Activated CD8-positive, alpha-beta T cell treated with anti-CD3 and anti-CD28 coated beads for 36 hours (primary cell): ENCODE measurements at regions not wholly inside any gene's neighbourhood (a gene's known extent, or its start where the extent isn't known, plus 50 kb on each side); places are given as distances from the start of the nearest gene placed in this dataset.

Experiments used
- ATAC-seq: fragments of 200-7000 bp; cut with Tn5 transposase; one replicate; pipeline ENCODE4 v1.10.0; 2021; ENCODE audit warnings: mild to moderate bottlenecking, moderate library complexity
- CTCF ChIA-PET: fragments of 350-600 bp; sonication (Branson Sonifier 250); formaldehyde crosslinking; loops from one replicate; lab custom pipeline; 2021; ENCODE audit warnings: antibody characterized with exemption; lab: Charles Lee
- POLR2A ChIA-PET: fragments of 350-600 bp; sonication (Branson Sonifier 250); formaldehyde crosslinking; loops from one replicate; lab custom pipeline; 2021; ENCODE audit warnings: antibody characterized with exemption; lab: Charles Lee
- DNase-seq: peaks from one replicate; pipeline ENCODE4 v3.0.0-alpha.2; 2020
- H3K27ac Mint-ChIP-seq: one replicate; pipeline ENCODE4 v1.8.0; 2021; ENCODE audit warnings: mild to moderate bottlenecking, mixed read lengths
- H3K27me3 Mint-ChIP-seq: one replicate; pipeline ENCODE4 v1.8.0; 2021; ENCODE audit warnings: mixed read lengths
- H3K36me3 Mint-ChIP-seq: one replicate; pipeline ENCODE4 v1.8.0; 2021; ENCODE audit warnings: low read depth, mixed read lengths
- H3K4me1 Mint-ChIP-seq: one replicate; pipeline ENCODE4 v1.8.0; 2021; ENCODE audit warnings: low read depth, mixed read lengths
- H3K4me3 Mint-ChIP-seq: one replicate; pipeline ENCODE4 v1.8.0; 2021; ENCODE audit warnings: mild to moderate bottlenecking, moderate library complexity, mixed read lengths
- H3K9me3 Mint-ChIP-seq: one replicate; pipeline ENCODE4 v1.8.0; 2021; ENCODE audit warnings: mixed read lengths
- intact Hi-C: fragments of 100-400 bp; cut with micrococcal nuclease; formaldehyde crosslinking; loops from one replicate; pipeline ENCODE4 v1.10.0; 2022
- TF ChIP-seq, protein P1 (sequence below): fragments of 200-600 bp; IDR thresholded peaks from one replicate; pipeline ENCODE4 v1.8.0; 2022; ENCODE audit warnings: antibody characterized with exemption, mild to moderate bottlenecking

DNA sequence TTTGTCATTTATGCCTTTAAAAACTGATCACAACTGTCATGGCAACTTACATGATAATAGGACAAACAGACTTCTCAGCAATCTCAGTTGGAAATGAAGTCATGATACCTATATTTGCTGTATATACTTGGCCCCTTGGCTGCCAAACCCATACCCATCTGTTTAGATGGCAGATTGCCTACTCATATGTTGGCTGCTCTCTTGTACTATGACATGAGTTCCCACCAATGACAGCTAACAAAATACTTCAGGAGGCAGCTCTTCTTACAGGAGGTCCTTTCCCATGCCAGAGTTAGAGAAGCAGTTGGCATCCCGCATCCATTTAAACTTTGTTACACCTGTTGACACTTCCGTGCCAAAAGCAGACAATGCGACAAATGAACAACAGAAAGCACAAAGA lies 603.1 kb upstream of the ADGRL2 start:
- Mint-ChIP-seq H3K4me1 (no peaks in the 10 kb centered on the region), H3K27ac (no peak overlapping the region)
- no peak for ATAC-seq

DNA sequence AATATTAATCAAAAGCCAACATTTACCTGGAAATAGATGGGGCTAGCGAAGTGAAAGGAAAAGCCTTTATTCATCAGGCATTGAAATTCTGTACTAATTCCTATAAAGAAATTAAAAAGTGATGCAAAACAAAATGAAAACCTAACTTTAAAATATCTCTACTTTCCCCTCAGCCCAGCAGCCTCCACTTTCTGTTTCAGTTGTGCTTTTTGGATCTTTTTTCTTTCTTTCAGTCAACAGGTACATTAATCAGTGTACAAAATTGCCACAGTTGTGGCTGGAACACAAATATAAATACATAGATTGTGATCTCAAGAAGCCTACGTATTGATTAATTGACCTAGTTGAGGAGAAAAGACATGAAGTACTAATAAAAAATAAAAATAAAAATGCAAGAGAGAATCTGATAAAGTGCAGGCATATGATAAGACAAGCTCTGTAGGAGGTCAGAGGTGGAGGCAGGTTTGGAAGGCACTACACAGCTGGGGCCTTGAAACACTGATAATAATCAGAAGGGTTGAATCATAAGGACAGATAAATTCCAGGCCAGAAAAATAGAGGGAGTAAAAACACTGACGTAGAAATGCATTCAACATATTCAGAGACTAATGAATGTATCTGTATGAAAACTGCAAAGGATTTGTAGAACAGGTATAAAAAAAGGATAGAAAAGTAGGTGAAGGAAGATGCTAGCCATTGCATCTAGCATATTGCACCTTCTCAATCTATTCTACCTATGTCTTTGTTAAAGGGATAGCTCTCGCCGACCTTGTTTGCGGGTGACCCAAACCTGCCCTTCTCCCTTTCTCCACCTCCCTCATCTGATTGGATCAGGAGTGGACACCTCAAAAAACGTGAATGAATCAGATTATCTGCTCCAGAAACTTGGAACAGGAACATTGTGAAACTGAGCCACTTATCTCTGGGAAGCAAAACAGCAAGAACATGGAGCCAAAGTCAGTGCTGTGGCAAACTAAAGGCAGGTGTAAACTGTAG lies 607.8 kb upstream of the ADGRL2 start:
- ATAC-seq (no peak), DNase-seq (no peak)
- CTCF ChIA-PET = no interaction called here
- no peak overlapping the region for H3K27ac Mint-ChIP-seq
- intact Hi-C loops = no loop called here
- TF ChIP-seq, protein P1, sequence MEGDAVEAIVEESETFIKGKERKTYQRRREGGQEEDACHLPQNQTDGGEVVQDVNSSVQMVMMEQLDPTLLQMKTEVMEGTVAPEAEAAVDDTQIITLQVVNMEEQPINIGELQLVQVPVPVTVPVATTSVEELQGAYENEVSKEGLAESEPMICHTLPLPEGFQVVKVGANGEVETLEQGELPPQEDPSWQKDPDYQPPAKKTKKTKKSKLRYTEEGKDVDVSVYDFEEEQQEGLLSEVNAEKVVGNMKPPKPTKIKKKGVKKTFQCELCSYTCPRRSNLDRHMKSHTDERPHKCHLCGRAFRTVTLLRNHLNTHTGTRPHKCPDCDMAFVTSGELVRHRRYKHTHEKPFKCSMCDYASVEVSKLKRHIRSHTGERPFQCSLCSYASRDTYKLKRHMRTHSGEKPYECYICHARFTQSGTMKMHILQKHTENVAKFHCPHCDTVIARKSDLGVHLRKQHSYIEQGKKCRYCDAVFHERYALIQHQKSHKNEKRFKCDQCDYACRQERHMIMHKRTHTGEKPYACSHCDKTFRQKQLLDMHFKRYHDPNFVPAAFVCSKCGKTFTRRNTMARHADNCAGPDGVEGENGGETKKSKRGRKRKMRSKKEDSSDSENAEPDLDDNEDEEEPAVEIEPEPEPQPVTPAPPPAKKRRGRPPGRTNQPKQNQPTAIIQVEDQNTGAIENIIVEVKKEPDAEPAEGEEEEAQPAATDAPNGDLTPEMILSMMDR = no peak
- no peaks in the 10 kb centered on the region for H3K36me3 Mint-ChIP-seq
- H3K4me3 Mint-ChIP-seq = no peak overlapping the region
- no peaks in the 10 kb centered on the region for H3K4me1 Mint-ChIP-seq
- no peaks in the 10 kb centered on the region for H3K27me3 Mint-ChIP-seq
- H3K9me3 Mint-ChIP-seq = peaks cover 2% of the 10 kb centered on the region
- POLR2A ChIA-PET = no interaction called here

More for the DNA sequence above, 603.1 kb upstream of the ADGRL2 start:
- Mint-ChIP-seq H3K27me3 (no peaks in the 10 kb centered on the region), H3K4me3 (no peak overlapping the region), H3K36me3 (no peaks in the 10 kb centered on the region), H3K9me3 (peaks cover 6% of the 10 kb centered on the region)
- no peak for DNase-seq
- intact Hi-C loops = no loop called here
- ChIA-PET CTCF (no interaction called here), POLR2A (no interaction called here)
- TF ChIP-seq, protein P1 = no peak

DNA sequence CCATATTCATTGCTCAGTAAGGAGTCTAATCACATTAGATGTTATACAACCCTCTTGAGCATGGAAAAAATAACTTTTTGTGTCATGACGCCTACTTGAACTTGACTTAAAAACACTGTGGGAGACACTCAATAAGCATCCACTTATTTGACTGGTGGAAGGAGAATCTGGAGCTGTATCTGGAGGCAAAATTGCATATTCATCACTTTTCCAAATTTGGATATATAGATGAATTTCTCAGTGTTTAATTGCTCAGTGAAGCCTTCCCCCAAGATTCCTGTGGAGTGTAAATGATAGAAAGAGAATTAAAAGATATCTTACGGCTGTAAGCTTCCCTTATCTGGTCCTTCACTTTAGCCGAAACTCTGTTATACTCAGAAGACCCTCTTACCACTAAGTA lies 610.7 kb upstream of the ADGRL2 start:
- POLR2A ChIA-PET = no interaction called here
- peaks cover 4% of the 10 kb centered on the region for H3K9me3 Mint-ChIP-seq
- H3K27ac Mint-ChIP-seq = no peak overlapping the region
- H3K4me1 Mint-ChIP-seq = no peaks in the 10 kb centered on the region
- no peak for DNase-seq
- intact Hi-C loops = no loop called here
- no peaks in the 10 kb centered on the region for H3K36me3 Mint-ChIP-seq
- H3K27me3 Mint-ChIP-seq = no peaks in the 10 kb centered on the region
- TF ChIP-seq, protein P1 = no peak
- CTCF ChIA-PET = no interaction called here
- H3K4me3 Mint-ChIP-seq = no peak overlapping the region
- ATAC-seq = no peak

DNA sequence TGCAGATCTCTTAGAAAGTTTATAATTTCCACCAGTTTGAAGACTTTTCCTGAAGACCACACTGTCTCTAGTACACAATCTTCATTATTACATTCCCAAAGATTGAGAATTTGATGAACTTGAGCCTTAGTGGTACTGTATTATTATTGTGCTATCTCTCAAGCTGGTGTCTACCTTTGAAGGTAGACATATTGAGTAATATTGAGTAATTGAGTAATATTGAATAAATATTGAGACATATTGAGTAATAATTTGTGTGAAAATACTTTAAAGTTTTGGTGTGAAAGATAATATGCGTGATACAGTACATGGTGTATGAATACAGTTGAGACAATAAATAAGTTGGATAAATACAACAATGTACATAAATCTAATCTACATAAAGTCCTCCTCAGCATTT lies 613.1 kb upstream of the ADGRL2 start:
- ChIA-PET POLR2A (no interaction called here), CTCF (no interaction called here)
- H3K27ac Mint-ChIP-seq = no peak overlapping the region
- no peak for DNase-seq
- H3K27me3 Mint-ChIP-seq = no peaks in the 10 kb centered on the region
- H3K9me3 Mint-ChIP-seq = peaks cover 8% of the 10 kb centered on the region
- H3K36me3 Mint-ChIP-seq = no peaks in the 10 kb centered on the region
- no peak for ATAC-seq
- H3K4me3 Mint-ChIP-seq = no peak overlapping the region
- TF ChIP-seq, protein P1 = no peak
- intact Hi-C loops = no loop called here
- H3K4me1 Mint-ChIP-seq = no peaks in the 10 kb centered on the region

DNA sequence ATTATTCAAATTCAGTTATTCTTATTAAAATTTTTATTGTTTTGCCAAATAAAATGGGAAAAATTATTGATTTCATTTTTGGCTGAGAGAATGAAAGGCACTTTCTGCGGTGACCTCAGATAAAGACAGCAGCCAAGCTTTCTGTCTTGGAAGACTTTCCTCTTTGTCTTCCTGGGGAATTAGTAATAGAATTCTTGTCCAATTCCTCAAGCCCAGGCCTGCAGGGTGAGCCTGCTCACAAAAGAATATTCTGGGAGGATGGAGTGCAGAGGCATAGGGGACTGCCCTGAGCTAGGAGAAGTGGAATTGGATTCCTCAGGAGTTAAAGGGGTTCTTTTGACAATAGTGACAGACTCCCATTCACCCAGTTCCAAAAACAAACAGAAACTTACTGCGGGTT lies 614.5 kb upstream of the ADGRL2 start:
- Mint-ChIP-seq H3K4me1 (no peaks in the 10 kb centered on the region), H3K9me3 (peaks cover 8% of the 10 kb centered on the region), H3K27me3 (no peaks in the 10 kb centered on the region), H3K36me3 (no peaks in the 10 kb centered on the region), H3K27ac (no peak overlapping the region), H3K4me3 (no peak overlapping the region)
- ChIA-PET CTCF (no interaction called here), POLR2A (no interaction called here)
- intact Hi-C loops = no loop called here
- TF ChIP-seq, protein P1 = no peak
- DNase-seq = no peak
- ATAC-seq = no peak
